OCI-LY1 (cell line): ENCODE measurements at regions not wholly inside any gene's neighbourhood (a gene's known extent, or its start where the extent isn't known, plus 50 kb on each side); places are given as distances from the start of the nearest gene placed in this dataset.

Experiments used
- H2AFZ ChIP-seq: fragments of 200-600 bp; sonication (generic), shearing (Covaris generic); 2 replicates; pipeline ENCODE4 v1.6.0; 2014; ENCODE audit warnings: antibody characterized with exemption, mild to moderate bottlenecking, low read length
- H3F3A ChIP-seq: fragments of 200-600 bp; sonication (generic), shearing (Covaris generic); 2 replicates; pipeline ENCODE4 v1.6.0; 2014; ENCODE audit warnings: mild to moderate bottlenecking, antibody characterized with exemption, low read length, moderate library complexity; ENCODE audit not compliant: insufficient read depth
- H3K27ac ChIP-seq: fragments of 200-600 bp; sonication (generic); 2 replicates; pipeline ENCODE4 v1.5.1; 2014; ENCODE audit warnings: low read length, mixed run types, mild to moderate bottlenecking, low read depth; ENCODE audit not compliant: poor library complexity, severe bottlenecking
- H3K27me3 ChIP-seq: fragments of 200-600 bp; sonication (generic); 2 replicates; pipeline ENCODE4 v1.6.0; 2014; ENCODE audit warnings: antibody characterized with exemption, mild to moderate bottlenecking, low read length, moderate library complexity; ENCODE audit not compliant: insufficient read depth
- H3K36me3 ChIP-seq: fragments of 200-600 bp; sonication (generic); 2 replicates; pipeline ENCODE4 v1.6.1; 2014; ENCODE audit warnings: mild to moderate bottlenecking, antibody characterized with exemption, low read length, moderate library complexity, mixed read lengths; ENCODE audit not compliant: insufficient read depth
- H3K4me1 ChIP-seq: fragments of 200-600 bp; sonication (generic); 2 replicates; pipeline ENCODE4 v1.5.1; 2014; ENCODE audit warnings: mild to moderate bottlenecking, low read length, moderate library complexity; ENCODE audit not compliant: insufficient read depth, severe bottlenecking
- H3K4me2 ChIP-seq: fragments of 200-600 bp; sonication (generic), shearing (Covaris generic); 2 replicates; pipeline ENCODE4 v1.6.1; 2014; ENCODE audit warnings: low read length
- H3K4me3 ChIP-seq: fragments of 200-600 bp; sonication (generic); 2 replicates; pipeline ENCODE4 v1.5.1; 2014; ENCODE audit warnings: low read length, low read depth, mild to moderate bottlenecking, mixed read lengths; ENCODE audit not compliant: poor library complexity, severe bottlenecking
- H3K79me2 ChIP-seq: fragments of 200-600 bp; shearing (Covaris generic); 2 replicates; pipeline ENCODE4 v1.6.1; 2016; ENCODE audit warnings: mixed run types, low read length, mixed read lengths; ENCODE audit not compliant: insufficient read depth
- H3K9ac ChIP-seq: fragments of 200-600 bp; sonication (generic), shearing (Covaris generic); 2 replicates; pipeline ENCODE4 v1.6.1; 2014; ENCODE audit warnings: mild to moderate bottlenecking, low read length, mixed read lengths
- H3K9me2 ChIP-seq: fragments of 200-600 bp; sonication (generic), shearing (Covaris generic); 2 replicates; pipeline ENCODE4 v1.6.1; 2014; ENCODE audit warnings: low read depth, mild to moderate bottlenecking, low read length, mixed read lengths
- H3K9me3 ChIP-seq: fragments of 200-600 bp; shearing (Covaris generic); 2 replicates; pipeline ENCODE4 v1.6.1; 2014; ENCODE audit warnings: low read length, mixed read lengths
- H4K20me1 ChIP-seq: fragments of 200-600 bp; sonication (generic), shearing (Covaris generic); 2 replicates; pipeline ENCODE4 v1.6.0; 2016; ENCODE audit warnings: mild to moderate bottlenecking, low read length; ENCODE audit not compliant: insufficient read depth
- CTCF ChIP-seq: fragments of 200-600 bp; sonication (generic), shearing (Covaris generic); IDR thresholded peaks from 2 replicates; pipeline ENCODE4 v1.5.1; 2017; ENCODE audit warnings: mild to moderate bottlenecking, antibody characterized with exemption, low read length, moderate library complexity, mixed read lengths
- EZH2 ChIP-seq: fragments of 200-600 bp; sonication (generic), shearing (Covaris generic); IDR thresholded peaks from 2 replicates; pipeline ENCODE4 v1.8.0; 2017; ENCODE audit warnings: borderline replicate concordance, mixed run types, mild to moderate bottlenecking, antibody characterized with exemption, low read length, moderate library complexity, mixed read lengths

GRCh38 chr6:91298543-91299145, 711.8 kb upstream of the MAP3K7 start:
- no peak overlapping the region for H3K9ac ChIP-seq
- H3K9me3 ChIP-seq, result no peaks in the 10 kb centered on the region
- no peak overlapping the region for H3K27ac ChIP-seq
- H3K4me1 ChIP-seq, result no peaks in the 10 kb centered on the region
- H3F3A ChIP-seq, result no peaks in the 10 kb centered on the region
- H4K20me1 ChIP-seq, result no peaks in the 10 kb centered on the region
- no peaks in the 10 kb centered on the region for H3K79me2 ChIP-seq
- no peak overlapping the region for H3K4me2 ChIP-seq
- H3K4me3 ChIP-seq, result no peak overlapping the region
- H3K27me3 ChIP-seq, result no peaks in the 10 kb centered on the region
- H3K9me2 ChIP-seq, result no peaks in the 10 kb centered on the region
- no peak overlapping the region for H2AFZ ChIP-seq
- TF ChIP-seq EZH2 (no peak), CTCF (no peak)
- no peaks in the 10 kb centered on the region for H3K36me3 ChIP-seq

DNA sequence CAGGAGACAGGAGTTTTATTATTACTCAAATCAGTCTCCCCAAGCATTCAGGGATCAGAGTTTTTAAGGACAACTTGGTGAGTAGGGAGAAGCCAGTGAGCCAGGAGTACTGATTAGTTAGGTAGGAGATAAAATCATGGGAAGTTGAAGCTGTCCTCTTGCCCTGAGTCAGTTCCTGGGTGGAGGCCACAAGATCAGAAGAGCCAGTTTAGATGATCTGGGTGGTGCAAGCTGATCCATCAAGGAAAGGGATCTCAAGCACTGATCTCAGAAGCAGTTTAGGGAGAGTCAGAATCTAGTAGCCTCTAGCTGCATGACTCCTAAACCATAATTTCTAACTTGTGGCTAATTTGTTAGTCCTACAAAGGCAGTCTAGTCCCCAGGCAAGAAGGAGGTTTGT, 706.5 kb upstream of the MAP3K7 start:
- no peaks in the 10 kb centered on the region for H3K4me1 ChIP-seq
- H3K27me3 ChIP-seq, result no peaks in the 10 kb centered on the region

DNA sequence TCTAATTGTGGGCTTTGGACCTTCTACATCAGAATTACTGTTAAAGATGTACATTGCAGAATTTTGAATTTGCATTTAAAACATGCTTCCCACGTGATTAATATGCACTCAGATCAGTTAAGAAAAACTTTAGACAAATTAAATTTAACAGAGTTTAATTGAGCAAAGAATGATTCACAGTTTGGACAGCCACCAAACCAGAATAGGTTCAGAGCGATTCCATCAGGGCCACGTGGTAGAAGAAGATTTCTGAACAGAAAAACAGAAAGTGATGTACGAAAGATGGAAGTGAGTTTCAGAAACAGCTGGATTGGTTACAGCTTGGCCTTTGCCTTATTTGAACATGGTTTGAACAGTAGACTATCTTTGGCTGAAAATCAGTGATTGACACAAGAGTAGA, 704.2 kb upstream of the MAP3K7 start:
- H3K4me2 ChIP-seq, result no peak overlapping the region
- H3K4me1 ChIP-seq, result no peaks in the 10 kb centered on the region
- H3F3A ChIP-seq, result no peaks in the 10 kb centered on the region
- TF ChIP-seq EZH2 (no peak), CTCF (no peak)
- no peak overlapping the region for H3K4me3 ChIP-seq
- H3K9me2 ChIP-seq, result no peaks in the 10 kb centered on the region
- H2AFZ ChIP-seq, result no peak overlapping the region
- H3K27ac ChIP-seq, result no peak overlapping the region
- no peaks in the 10 kb centered on the region for H3K27me3 ChIP-seq
- no peaks in the 10 kb centered on the region for H3K36me3 ChIP-seq
- no peak overlapping the region for H3K9ac ChIP-seq
- no peaks in the 10 kb centered on the region for H3K9me3 ChIP-seq
- no peaks in the 10 kb centered on the region for H4K20me1 ChIP-seq
- H3K79me2 ChIP-seq, result no peaks in the 10 kb centered on the region

More for the DNA sequence above, 706.5 kb upstream of the MAP3K7 start:
- no peak overlapping the region for H3K4me3 ChIP-seq
- H3K9ac ChIP-seq, result no peak overlapping the region
- TF ChIP-seq EZH2, result no peak
- TF ChIP-seq CTCF, result no peak
- H4K20me1 ChIP-seq, result no peaks in the 10 kb centered on the region
- H3K79me2 ChIP-seq, result no peaks in the 10 kb centered on the region
- no peaks in the 10 kb centered on the region for H3F3A ChIP-seq
- no peak overlapping the region for H2AFZ ChIP-seq
- H3K27ac ChIP-seq, result no peak overlapping the region
- no peaks in the 10 kb centered on the region for H3K9me2 ChIP-seq
- no peaks in the 10 kb centered on the region for H3K36me3 ChIP-seq
- no peaks in the 10 kb centered on the region for H3K9me3 ChIP-seq
- no peak overlapping the region for H3K4me2 ChIP-seq
